Fibroblast of skin of right biceps (primary cell): ENCODE measurements at regions not wholly inside any gene's neighbourhood (a gene's known extent, or its start where the extent isn't known, plus 50 kb on each side); places are given as distances from the start of the nearest gene placed in this dataset.
"Not testable (repeated sequence)": the region's sequence is repeated elsewhere in the genome, so short reads cannot be mapped to it uniquely, and the experiment has no call there.

ENCODE experiments used
- DNase-seq: peaks from one replicate; pipeline ENCODE4 v3.0.0-alpha.2; 2013

GRCh38 chrX:122833230-122833629, 350.8 kb upstream of the GRIA3 start:
- DNase-seq = no peak

GRCh38 chrX:122835886-122836285, 348.2 kb upstream of the GRIA3 start:
- DNase-seq = peak; percentile 7

GRCh38 chrX:122850326-122850725, 333.8 kb upstream of the GRIA3 start:
- DNase-seq = peak; percentile 3

GRCh38 chrX:122856205-122856604, 327.9 kb upstream of the GRIA3 start:
- no peak for DNase-seq

GRCh38 chrX:122857734-122858133, 326.3 kb upstream of the GRIA3 start:
- no peak for DNase-seq

GRCh38 chrX:122863067-122863466, 321.0 kb upstream of the GRIA3 start:
- DNase-seq = peak; percentile 14

GRCh38 chrX:122866532-122866931, 317.5 kb upstream of the GRIA3 start:
- DNase-seq = peak; percentile 89

GRCh38 chrX:122868631-122869030, 315.4 kb upstream of the GRIA3 start:
- peak; percentile 41 for DNase-seq

GRCh38 chrX:122869171-122869570, 314.9 kb upstream of the GRIA3 start:
- peak; percentile 41 for DNase-seq

- DNase-seq = no peak
Observed at GRCh38 chrX:122878269-122878668, 305.8 kb upstream of the GRIA3 start.

- DNase-seq = no peak
Observed at GRCh38 chrX:122880952-122881351, 303.1 kb upstream of the GRIA3 start.

GRCh38 chrX:122890729-122891128, 293.3 kb upstream of the GRIA3 start:
- DNase-seq = no peak

- DNase-seq = no peak
Observed at GRCh38 chrX:122906726-122907125, 277.4 kb upstream of the GRIA3 start.

- DNase-seq = no peak
Observed at GRCh38 chrX:122907375-122907774, 276.7 kb upstream of the GRIA3 start.

GRCh38 chrX:122910697-122911096, 273.4 kb upstream of the GRIA3 start:
- DNase-seq = no peak

- DNase-seq = no peak
Observed at GRCh38 chrX:122913134-122913533, 270.9 kb upstream of the GRIA3 start.

- no peak for DNase-seq
Observed at GRCh38 chrX:122913764-122914163, 270.3 kb upstream of the GRIA3 start.

- DNase-seq = no peak
Observed at GRCh38 chrX:122914256-122914655, 269.8 kb upstream of the GRIA3 start.

- no peak for DNase-seq
Observed at GRCh38 chrX:122934131-122934530, 249.9 kb upstream of the GRIA3 start.

GRCh38 chrX:122940199-122940598, 243.9 kb upstream of the GRIA3 start:
- no peak for DNase-seq

- no peak for DNase-seq
Observed at GRCh38 chrX:122941806-122942205, 242.3 kb upstream of the GRIA3 start.

- DNase-seq = peak; percentile 32
Observed at GRCh38 chrX:122943918-122944317, 240.2 kb upstream of the GRIA3 start.

- DNase-seq = peak; percentile 15
Observed at GRCh38 chrX:122945328-122945727, 238.8 kb upstream of the GRIA3 start.

GRCh38 chrX:122972604-122973003, 211.5 kb upstream of the GRIA3 start:
- no peak for DNase-seq

- no peak for DNase-seq
Observed at GRCh38 chrX:122982521-122982920, 201.6 kb upstream of the GRIA3 start.

GRCh38 chrX:123002844-123003243, 181.2 kb upstream of the GRIA3 start:
- DNase-seq = not testable (repeated sequence)
